ENCODE measurements at regions not wholly inside any gene's neighbourhood (a gene's known extent, or its start where the extent isn't known, plus 50 kb on each side); places are given as distances from the start of the nearest gene placed in this dataset.
"Not testable (repeated sequence)": the region's sequence is repeated elsewhere in the genome, so short reads cannot be mapped to it uniquely, and the experiment has no call there.

GRCh38 chr7:114293289-114294012 is 121.2 kb upstream of the FOXP2 start:
- H3K27ac ChIP-seq: no peak overlapping the region
- no peak for TF ChIP-seq CTCF (IDR thresholded peaks at IDR 0.05)
- no peak overlapping the region for H3K4me3 ChIP-seq
- no peak for DNase-seq (ENCODE audit: low spot score)

- no peak for DNase-seq (ENCODE audit: low spot score)
- Histone ChIP-seq H3K27ac (no peak overlapping the region), H3K4me3 (no peak overlapping the region)
- TF ChIP-seq CTCF (IDR thresholded peaks at IDR 0.05): no peak
Observed at GRCh38 chr7:114279901-114280300, 134.7 kb upstream of the FOXP2 start.

GRCh38 chr7:114273218-114273617 is 141.4 kb upstream of the FOXP2 start:
- H3K4me3 ChIP-seq: no peak overlapping the region
- no peak for DNase-seq (ENCODE audit: low spot score)
- no peak for TF ChIP-seq CTCF (IDR thresholded peaks at IDR 0.05)
- H3K27ac ChIP-seq: no peak overlapping the region

- H3K4me3 ChIP-seq: no peak overlapping the region
- DNase-seq (ENCODE audit: low spot score): no peak
- no peak overlapping the region for H3K27ac ChIP-seq
- TF ChIP-seq CTCF (IDR thresholded peaks at IDR 0.05): no peak
Observed at GRCh38 chr7:114269714-114270113, 144.9 kb upstream of the FOXP2 start.

GRCh38 chr7:114267550-114267949 is 147.1 kb upstream of the FOXP2 start:
- not testable (repeated sequence) for DNase-seq (ENCODE audit: low spot score); H3K4me3 ChIP-seq; H3K27ac ChIP-seq

- Histone ChIP-seq H3K4me3 (no peak overlapping the region), H3K27ac (no peak overlapping the region)
- no peak for TF ChIP-seq CTCF (IDR thresholded peaks at IDR 0.05)
- DNase-seq (ENCODE audit: low spot score): no peak
Observed at GRCh38 chr7:114264023-114264422, 150.6 kb upstream of the FOXP2 start.

GRCh38 chr7:114263219-114263618 is 151.4 kb upstream of the FOXP2 start:
- Histone ChIP-seq H3K4me3 (no peak overlapping the region), H3K27ac (no peak overlapping the region)
- DNase-seq (ENCODE audit: low spot score): no peak
- no peak for TF ChIP-seq CTCF (IDR thresholded peaks at IDR 0.05)
